ENCODE measurements at regions not wholly inside any gene's neighbourhood (a gene's known extent, or its start where the extent isn't known, plus 50 kb on each side); places are given as distances from the start of the nearest gene placed in this dataset.
"Not testable (repeated sequence)": the region's sequence is repeated elsewhere in the genome, so short reads cannot be mapped to it uniquely, and the experiment has no call there.

DNA sequence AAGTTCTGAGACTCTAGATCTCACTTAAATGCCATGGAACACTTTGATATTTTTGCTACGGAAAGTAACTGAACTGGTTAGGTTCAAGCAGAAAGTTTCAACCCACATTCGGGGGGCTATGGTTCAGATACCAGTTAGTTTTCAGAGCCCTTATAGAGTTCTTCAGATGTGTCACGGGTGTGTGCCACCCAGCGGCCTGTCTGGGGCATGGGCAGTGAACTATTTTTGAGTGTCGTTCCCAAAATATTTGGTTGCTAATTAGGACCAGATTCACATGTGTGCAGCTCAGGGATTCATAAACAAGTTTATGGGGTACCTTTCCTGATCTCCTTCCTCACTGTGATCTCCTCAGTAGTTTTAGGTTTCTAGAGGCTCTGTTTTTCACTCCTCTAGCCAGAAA is 271.9 kb downstream of the C7orf25 start:
- Histone ChIP-seq H3K27ac (ENCODE audit: low read depth in 2 of 2, low read length in 1 of 2) (no peak overlapping the region), H3K4me2 (no peak overlapping the region)

DNA sequence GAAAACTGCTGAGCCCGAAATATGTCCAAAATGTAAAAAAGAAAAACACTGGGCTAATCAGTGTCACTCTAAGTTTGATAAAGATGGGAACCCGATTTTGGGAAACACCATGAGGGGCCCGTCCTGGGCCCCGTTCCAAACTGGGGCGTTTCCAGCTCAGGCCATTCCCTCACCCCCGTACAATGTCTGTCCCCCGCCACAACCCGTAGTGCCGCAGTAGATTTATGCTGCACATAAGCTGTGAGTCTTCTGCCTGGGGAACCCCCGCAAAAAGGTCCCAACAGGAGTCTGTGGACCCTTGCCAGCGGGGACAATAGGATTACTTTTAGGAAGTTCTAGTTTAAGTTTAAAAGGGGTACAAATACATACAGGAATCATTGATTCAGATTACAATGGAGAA is 275.5 kb downstream of the C7orf25 start:
- peaks cover 17% of the 10 kb centered on the region; the same call in 1 of the 2 replicates for H3K27me3 ChIP-seq (ENCODE audit: insufficient read depth)
- H3K79me2 ChIP-seq (ENCODE audit: insufficient read depth); H3K4me1 ChIP-seq (ENCODE audit: control insufficient read depth in 1 of 2, insufficient read depth in 2 of 2, low read depth in 1 of 2, low read length in 1 of 2); H3K9ac ChIP-seq; POLR2A ChIA-PET; CTCF ChIA-PET; DNase-seq; H3K27ac ChIP-seq (ENCODE audit: low read depth in 2 of 2, low read length in 1 of 2); H4K20me1 ChIP-seq (ENCODE audit: insufficient read depth); H3F3A ChIP-seq (replicated peaks; ENCODE audit: insufficient read depth); H2AFZ ChIP-seq (ENCODE audit: low read depth); H3K4me3 ChIP-seq (ENCODE audit: low read depth in 2 of 2, low read length in 1 of 2); H3K9me2 ChIP-seq; H3K9me3 ChIP-seq; H3K36me3 ChIP-seq (replicated peaks in 1 of 2; ENCODE audit: control insufficient read depth in 1 of 2, insufficient read depth in 2 of 2, low read length in 1 of 2): not testable (repeated sequence)
- peak overlapping the region; percentile 24; the same call in 1 of the 2 replicates for H3K4me2 ChIP-seq
- WGBS (ENCODE audit: low lambda C conversion rate): 3% methylated on average over 11 of the region's 11 CpGs

More for the DNA sequence above, 271.9 kb downstream of the C7orf25 start:
- H3K4me1 ChIP-seq (ENCODE audit: control insufficient read depth in 1 of 2, insufficient read depth in 2 of 2, low read depth in 1 of 2, low read length in 1 of 2): no peaks in the 10 kb centered on the region
- H3K36me3 ChIP-seq (replicated peaks in 1 of 2; ENCODE audit: control insufficient read depth in 1 of 2, insufficient read depth in 2 of 2, low read length in 1 of 2): no peaks in the 10 kb centered on the region
- H4K20me1 ChIP-seq (ENCODE audit: insufficient read depth): no peaks in the 10 kb centered on the region
- no peaks in the 10 kb centered on the region for H3F3A ChIP-seq (replicated peaks; ENCODE audit: insufficient read depth)
- H3K9ac ChIP-seq: no peak overlapping the region
- 4% methylated on average over 5 of the region's 5 CpGs for WGBS (ENCODE audit: low lambda C conversion rate)
- H2AFZ ChIP-seq (ENCODE audit: low read depth): no peak overlapping the region
- POLR2A ChIA-PET: no interaction called here
- H3K79me2 ChIP-seq (ENCODE audit: insufficient read depth): no peaks in the 10 kb centered on the region
- peaks cover 17% of the 10 kb centered on the region; the same call in 1 of the 2 replicates for H3K27me3 ChIP-seq (ENCODE audit: insufficient read depth)
- DNase-seq: no peak
- H3K4me3 ChIP-seq (ENCODE audit: low read depth in 2 of 2, low read length in 1 of 2): no peak overlapping the region
- TF ChIP-seq, protein P1, sequence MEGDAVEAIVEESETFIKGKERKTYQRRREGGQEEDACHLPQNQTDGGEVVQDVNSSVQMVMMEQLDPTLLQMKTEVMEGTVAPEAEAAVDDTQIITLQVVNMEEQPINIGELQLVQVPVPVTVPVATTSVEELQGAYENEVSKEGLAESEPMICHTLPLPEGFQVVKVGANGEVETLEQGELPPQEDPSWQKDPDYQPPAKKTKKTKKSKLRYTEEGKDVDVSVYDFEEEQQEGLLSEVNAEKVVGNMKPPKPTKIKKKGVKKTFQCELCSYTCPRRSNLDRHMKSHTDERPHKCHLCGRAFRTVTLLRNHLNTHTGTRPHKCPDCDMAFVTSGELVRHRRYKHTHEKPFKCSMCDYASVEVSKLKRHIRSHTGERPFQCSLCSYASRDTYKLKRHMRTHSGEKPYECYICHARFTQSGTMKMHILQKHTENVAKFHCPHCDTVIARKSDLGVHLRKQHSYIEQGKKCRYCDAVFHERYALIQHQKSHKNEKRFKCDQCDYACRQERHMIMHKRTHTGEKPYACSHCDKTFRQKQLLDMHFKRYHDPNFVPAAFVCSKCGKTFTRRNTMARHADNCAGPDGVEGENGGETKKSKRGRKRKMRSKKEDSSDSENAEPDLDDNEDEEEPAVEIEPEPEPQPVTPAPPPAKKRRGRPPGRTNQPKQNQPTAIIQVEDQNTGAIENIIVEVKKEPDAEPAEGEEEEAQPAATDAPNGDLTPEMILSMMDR (IDR thresholded peaks at IDR 0.05): peak; percentile 35
- no peak for TF ChIP-seq NRF1 (IDR thresholded peaks at IDR 0.05; ENCODE audit: low read depth, low read length)
- CTCF ChIA-PET: no interaction called here
- no peaks in the 10 kb centered on the region for H3K9me3 ChIP-seq
- no peaks in the 10 kb centered on the region for H3K9me2 ChIP-seq

DNA sequence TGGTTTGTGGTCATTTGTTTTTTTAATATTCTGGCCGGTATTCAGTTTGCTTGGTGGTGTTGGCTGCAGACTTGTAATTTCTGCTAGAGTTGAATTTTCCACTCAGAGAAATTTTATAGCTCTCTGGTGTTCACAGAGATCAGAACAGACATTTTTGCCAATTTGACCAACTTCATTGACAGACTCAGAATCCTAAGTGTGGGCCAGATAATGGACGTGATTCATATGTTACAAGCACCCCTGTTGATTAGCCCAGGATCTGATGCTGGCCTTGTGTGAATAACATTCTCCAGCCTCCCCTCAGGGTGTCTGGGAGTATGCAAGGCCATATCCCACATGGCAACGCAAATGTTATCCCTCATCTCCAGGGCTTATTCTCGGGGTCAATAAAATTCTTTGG is 283.8 kb downstream of the C7orf25 start:
- no peak overlapping the region for H3K9ac ChIP-seq
- H3K4me3 ChIP-seq (ENCODE audit: low read depth in 2 of 2, low read length in 1 of 2): no peak overlapping the region
- no peak for DNase-seq
- H4K20me1 ChIP-seq (ENCODE audit: insufficient read depth): no peaks in the 10 kb centered on the region
- POLR2A ChIA-PET: no interaction called here
- no peak overlapping the region for H3K27ac ChIP-seq (ENCODE audit: low read depth in 2 of 2, low read length in 1 of 2)
- no peaks in the 10 kb centered on the region for H3K36me3 ChIP-seq (replicated peaks in 1 of 2; ENCODE audit: control insufficient read depth in 1 of 2, insufficient read depth in 2 of 2, low read length in 1 of 2)
- H3K4me2 ChIP-seq: no peak overlapping the region
- no peaks in the 10 kb centered on the region for H3F3A ChIP-seq (replicated peaks; ENCODE audit: insufficient read depth)
- TF ChIP-seq FOSL2 (IDR thresholded peaks at IDR 0.05; ENCODE audit: borderline replicate concordance, low read depth) (no peak), RCOR1 (IDR thresholded peaks at IDR 0.05; ENCODE audit: low read length) (no peak), JUND (IDR thresholded peaks at IDR 0.05) (no peak), ELF1 (IDR thresholded peaks at IDR 0.05) (no peak), FOXM1 (IDR thresholded peaks at IDR 0.05; ENCODE audit: low read depth) (no peak)
- CTCF ChIA-PET: interaction anchor here (1.6 kb wide), 1 partner anchor 687 kb away, joined by 6 read pairs; no protein-coding TSS in a partner anchor
- no peaks in the 10 kb centered on the region for H3K27me3 ChIP-seq (ENCODE audit: insufficient read depth)
- WGBS (ENCODE audit: low lambda C conversion rate): 0% methylated on average over 4 of the region's 4 CpGs
- H3K9me2 ChIP-seq: no peaks in the 10 kb centered on the region
- H3K9me3 ChIP-seq: no peaks in the 10 kb centered on the region
- H3K79me2 ChIP-seq (ENCODE audit: insufficient read depth): no peaks in the 10 kb centered on the region
- H3K4me1 ChIP-seq (ENCODE audit: control insufficient read depth in 1 of 2, insufficient read depth in 2 of 2, low read depth in 1 of 2, low read length in 1 of 2): no peaks in the 10 kb centered on the region
- no peak overlapping the region for H2AFZ ChIP-seq (ENCODE audit: low read depth)

Measured in SK-N-SH (cell line).